A549 (cell line): ENCODE measurements at regions not wholly inside any gene's neighbourhood (a gene's known extent, or its start where the extent isn't known, plus 50 kb on each side); places are given as distances from the start of the nearest gene placed in this dataset.

Experiments used
- EHMT2 ChIP-seq: fragments of 200-600 bp; sonication (generic); IDR thresholded peaks from 2 replicates; pipeline ENCODE4 v1.6.1; 2016; ENCODE audit warnings: antibody characterized with exemption, low read depth, mild to moderate bottlenecking, moderate library complexity
- ELK1 ChIP-seq: fragments of 150-350 bp; IDR thresholded peaks from 2 replicates; pipeline ENCODE4 v1.6.1; 2014; ENCODE audit warnings: low read depth, mild to moderate bottlenecking, low read length
- HDAC2 ChIP-seq: fragments of 200-600 bp; sonication (generic); IDR thresholded peaks from 2 replicates; pipeline ENCODE4 v1.6.1; 2016
- HEYL ChIP-seq: fragments of 250-450 bp; sonication (Bioruptor Pico); IDR thresholded peaks from 2 replicates; pipeline ENCODE4 v1.8.0; 2021; ENCODE audit warnings: mild to moderate bottlenecking, moderate library complexity
- JUNB ChIP-seq: fragments of >200 bp; sonication (Bioruptor Twin); formaldehyde crosslinking; IDR thresholded peaks from 2 replicates; pipeline ENCODE4 v1.6.1; 2016
- KDM5A ChIP-seq: fragments of 200-600 bp; sonication (generic); IDR thresholded peaks from 2 replicates; pipeline ENCODE4 v1.6.1; 2016; ENCODE audit warnings: antibody characterized with exemption, mild to moderate bottlenecking
- MAFK ChIP-seq: fragments of 450-650 bp; IDR thresholded peaks from 2 replicates; pipeline ENCODE4 v1.6.1; 2014; ENCODE audit not compliant: partially characterized antibody
- MAX ChIP-seq: IDR thresholded peaks from 2 replicates; pipeline ENCODE4 v1.6.1; 2012
- MYC ChIP-seq: IDR thresholded peaks from 2 replicates; pipeline ENCODE4 v1.6.1; 2012; ENCODE audit warnings: mild to moderate bottlenecking, inconsistent platforms, low read length, improper control_type of control experiment, borderline replicate concordance
- POLR2A ChIP-seq: IDR thresholded peaks from 2 replicates; pipeline ENCODE4 v1.6.1; 2012; ENCODE audit warnings: mild to moderate bottlenecking, low read length
- POLR2AphosphoS2 ChIP-seq: conservative IDR thresholded peaks from 2 replicates; pipeline ENCODE4 v1.6.1; 2012; ENCODE audit warnings: low read length, improper control_type of control experiment, inconsistent platforms
- ZFP36 ChIP-seq: fragments of 450-650 bp; IDR thresholded peaks from 2 replicates; pipeline ENCODE4 v1.6.1; 2014; ENCODE audit warnings: borderline replicate concordance; ENCODE audit not compliant: partially characterized antibody
- ZSCAN20 ChIP-seq: fragments of 250-450 bp; sonication (Bioruptor Pico); IDR thresholded peaks from 2 replicates; pipeline ENCODE4 v1.8.0; 2022; ENCODE audit warnings: mild to moderate bottlenecking, moderate library complexity
- TF ChIP-seq, protein P1 (sequence below): fragments of >200 bp; sonication (Bioruptor Twin); formaldehyde crosslinking; IDR thresholded peaks from 3 replicates; pipeline ENCODE4 v1.5.1; 2016

DNA sequence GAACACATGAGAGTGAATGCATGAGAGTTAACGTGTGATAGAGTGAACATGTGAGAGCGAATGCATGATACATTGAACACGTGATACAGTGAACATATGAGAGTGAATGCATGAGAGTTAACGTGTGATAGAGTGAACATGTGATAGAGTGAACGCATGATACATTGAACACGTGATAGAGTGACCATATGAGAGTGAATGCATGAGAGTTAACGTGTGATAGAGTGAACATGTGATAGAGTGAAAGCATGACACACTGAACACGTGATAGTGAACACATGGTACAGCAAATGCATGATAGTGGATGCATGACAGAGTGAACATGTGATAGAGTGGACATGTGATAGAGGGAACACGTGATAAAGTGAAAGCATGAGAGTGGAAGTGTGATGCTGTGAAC, 517.9 kb downstream of the EIPR1 start:
- no peak for TF ChIP-seq MYC
- TF ChIP-seq, protein P1, sequence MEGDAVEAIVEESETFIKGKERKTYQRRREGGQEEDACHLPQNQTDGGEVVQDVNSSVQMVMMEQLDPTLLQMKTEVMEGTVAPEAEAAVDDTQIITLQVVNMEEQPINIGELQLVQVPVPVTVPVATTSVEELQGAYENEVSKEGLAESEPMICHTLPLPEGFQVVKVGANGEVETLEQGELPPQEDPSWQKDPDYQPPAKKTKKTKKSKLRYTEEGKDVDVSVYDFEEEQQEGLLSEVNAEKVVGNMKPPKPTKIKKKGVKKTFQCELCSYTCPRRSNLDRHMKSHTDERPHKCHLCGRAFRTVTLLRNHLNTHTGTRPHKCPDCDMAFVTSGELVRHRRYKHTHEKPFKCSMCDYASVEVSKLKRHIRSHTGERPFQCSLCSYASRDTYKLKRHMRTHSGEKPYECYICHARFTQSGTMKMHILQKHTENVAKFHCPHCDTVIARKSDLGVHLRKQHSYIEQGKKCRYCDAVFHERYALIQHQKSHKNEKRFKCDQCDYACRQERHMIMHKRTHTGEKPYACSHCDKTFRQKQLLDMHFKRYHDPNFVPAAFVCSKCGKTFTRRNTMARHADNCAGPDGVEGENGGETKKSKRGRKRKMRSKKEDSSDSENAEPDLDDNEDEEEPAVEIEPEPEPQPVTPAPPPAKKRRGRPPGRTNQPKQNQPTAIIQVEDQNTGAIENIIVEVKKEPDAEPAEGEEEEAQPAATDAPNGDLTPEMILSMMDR: no peak
- no peak for TF ChIP-seq HDAC2
- TF ChIP-seq KDM5A: no peak
- no peak for TF ChIP-seq MAX
- TF ChIP-seq EHMT2: no peak
- no peak for TF ChIP-seq ZFP36
- TF ChIP-seq HEYL (CRISPR knock-in tag): no peak
- no peak for TF ChIP-seq POLR2A
- no peak for TF ChIP-seq JUNB
- TF ChIP-seq ELK1: no peak
- TF ChIP-seq MAFK: no peak
- TF ChIP-seq POLR2AphosphoS2: no peak
- TF ChIP-seq ZSCAN20 (CRISPR knock-in tag): no peak
